Erythroblast (primary cell): ENCODE measurements at regions not wholly inside any gene's neighbourhood (a gene's known extent, or its start where the extent isn't known, plus 50 kb on each side); places are given as distances from the start of the nearest gene placed in this dataset.

ENCODE experiments used
- GATA1 ChIP-seq: IDR thresholded peaks from 2 replicates; pipeline ENCODE4 v1.6.1; 2011; ENCODE audit warnings: low read depth, mild to moderate bottlenecking, control low read depth, low read length, moderate library complexity
- POLR2A ChIP-seq: IDR thresholded peaks from 2 replicates; pipeline ENCODE4 v1.6.1; 2011; ENCODE audit warnings: mild to moderate bottlenecking, low read length

GRCh38 chr5:107129051-107129450, 541.7 kb downstream of the EFNA5 start:
- TF ChIP-seq POLR2A (no peak), GATA1 (no peak)
